ENCODE measurements at regions not wholly inside any gene's neighbourhood (a gene's known extent, or its start where the extent isn't known, plus 50 kb on each side); places are given as distances from the start of the nearest gene placed in this dataset.

- TF ChIP-seq EZH2 (IDR thresholded peaks at IDR 0.05; ENCODE audit: low read length, missing control alignments): no peak
- TF ChIP-seq, protein P1, sequence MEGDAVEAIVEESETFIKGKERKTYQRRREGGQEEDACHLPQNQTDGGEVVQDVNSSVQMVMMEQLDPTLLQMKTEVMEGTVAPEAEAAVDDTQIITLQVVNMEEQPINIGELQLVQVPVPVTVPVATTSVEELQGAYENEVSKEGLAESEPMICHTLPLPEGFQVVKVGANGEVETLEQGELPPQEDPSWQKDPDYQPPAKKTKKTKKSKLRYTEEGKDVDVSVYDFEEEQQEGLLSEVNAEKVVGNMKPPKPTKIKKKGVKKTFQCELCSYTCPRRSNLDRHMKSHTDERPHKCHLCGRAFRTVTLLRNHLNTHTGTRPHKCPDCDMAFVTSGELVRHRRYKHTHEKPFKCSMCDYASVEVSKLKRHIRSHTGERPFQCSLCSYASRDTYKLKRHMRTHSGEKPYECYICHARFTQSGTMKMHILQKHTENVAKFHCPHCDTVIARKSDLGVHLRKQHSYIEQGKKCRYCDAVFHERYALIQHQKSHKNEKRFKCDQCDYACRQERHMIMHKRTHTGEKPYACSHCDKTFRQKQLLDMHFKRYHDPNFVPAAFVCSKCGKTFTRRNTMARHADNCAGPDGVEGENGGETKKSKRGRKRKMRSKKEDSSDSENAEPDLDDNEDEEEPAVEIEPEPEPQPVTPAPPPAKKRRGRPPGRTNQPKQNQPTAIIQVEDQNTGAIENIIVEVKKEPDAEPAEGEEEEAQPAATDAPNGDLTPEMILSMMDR (conservative IDR thresholded peaks at IDR 0.05 in 1 of 2, IDR thresholded peaks at IDR 0.05 in 1 of 2; ENCODE audit: low read depth in 1 of 2, low read length in 2 of 2): no peak
Observed at GRCh38 chr2:200052627-200053026, 97.2 kb downstream of the MAIP1 start.

Measured in fibroblast of lung (primary cell).